Large intestine (tissue), 3 donors: ENCODE measurements at regions not wholly inside any gene's neighbourhood (a gene's known extent, or its start where the extent isn't known, plus 50 kb on each side); places are given as distances from the start of the nearest gene placed in this dataset.

Source experiments
- DNase-seq, 2 donors: peaks; one replicate each; pipeline versions ENCODE4 v3.0.0 to v3.0.0-alpha.2; 2013
- H3K27ac ChIP-seq: one replicate; pipeline ENCODE4 v1.5.1; 2013; ENCODE audit warnings: low read length
- H3K27me3 ChIP-seq: 2 replicates; pipeline ENCODE4 v1.6.1; 2013; ENCODE audit warnings: low read length; ENCODE audit not compliant: control insufficient read depth, insufficient read depth
- H3K36me3 ChIP-seq: 2 replicates; pipeline ENCODE4 v1.6.1; 2013; ENCODE audit warnings: low read length; ENCODE audit not compliant: control insufficient read depth, insufficient read depth
- H3K4me1 ChIP-seq: one replicate; pipeline ENCODE4 v1.6.1; 2013; ENCODE audit warnings: low read length; ENCODE audit not compliant: control insufficient read depth, insufficient read depth
- H3K4me3 ChIP-seq: one replicate; pipeline ENCODE4 v1.5.1; 2013; ENCODE audit warnings: low read length
- H3K9me3 ChIP-seq: one replicate; pipeline ENCODE4 v1.6.1; 2013; ENCODE audit warnings: mild to moderate bottlenecking, low read depth, low read length, moderate library complexity; ENCODE audit not compliant: control insufficient read depth
- WGBS: methylation state at CpG from one replicate; pipeline ENCODE4 v1.1.5; 2013; ENCODE audit warnings: low lambda C conversion rate; ENCODE audit not compliant: insufficient coverage; 5-methylcytosine and 5-hydroxymethylcytosine counted together

- no peaks in the 10 kb centered on the region for H3K9me3 ChIP-seq
- 100% methylated on average over 1 of the region's 4 CpGs for WGBS
- H3K36me3 ChIP-seq, result no peaks in the 10 kb centered on the region
- H3K27me3 ChIP-seq, result no peaks in the 10 kb centered on the region
- no peak overlapping the region for H3K4me3 ChIP-seq
- DNase-seq, result no peak
- no peak overlapping the region for H3K27ac ChIP-seq
- no peaks in the 10 kb centered on the region for H3K4me1 ChIP-seq
These were observed 389.7 kb upstream of the ATP5MC3 start for GRCh38 chr2:175571078-175571653.

DNA sequence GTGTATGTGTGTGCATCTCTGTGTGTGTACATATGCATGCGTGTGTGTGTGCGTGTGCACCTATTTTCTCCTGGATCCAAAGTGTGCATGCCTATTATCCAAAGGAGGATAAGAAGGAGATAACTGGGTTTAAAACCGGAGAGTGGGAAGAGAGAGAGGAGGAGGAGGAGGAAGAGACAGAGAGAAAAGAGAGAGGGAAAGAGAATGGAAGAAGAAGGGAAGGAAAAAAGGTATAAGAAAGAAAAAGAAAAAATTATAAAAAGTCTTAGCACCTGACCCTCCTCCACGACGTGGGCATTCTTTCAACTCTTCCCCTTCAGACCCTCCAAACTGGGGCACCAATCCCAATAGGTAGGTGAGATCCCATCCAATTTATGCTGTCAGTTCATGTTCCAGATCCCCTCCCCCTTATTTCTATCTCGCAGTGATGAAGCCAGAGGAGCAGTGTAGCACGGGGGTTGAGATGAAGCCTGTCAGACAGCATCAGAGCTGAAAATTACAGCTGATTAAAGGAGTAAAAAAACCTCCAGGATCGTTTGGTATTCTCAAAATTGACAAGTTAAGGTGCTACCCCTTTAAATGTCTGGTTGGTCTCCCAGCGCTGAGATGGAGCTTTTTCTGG, 386.7 kb upstream of the ATP5MC3 start:
- no peaks in the 10 kb centered on the region for H3K36me3 ChIP-seq
- no peaks in the 10 kb centered on the region for H3K9me3 ChIP-seq
- H3K27me3 ChIP-seq, result no peaks in the 10 kb centered on the region
- H3K4me1 ChIP-seq, result no peaks in the 10 kb centered on the region
- WGBS, result 93% methylated on average over 5 of the region's 9 CpGs
- H3K27ac ChIP-seq, result no peak overlapping the region
- H3K4me3 ChIP-seq, result no peak overlapping the region
- DNase-seq, result no peak

DNA sequence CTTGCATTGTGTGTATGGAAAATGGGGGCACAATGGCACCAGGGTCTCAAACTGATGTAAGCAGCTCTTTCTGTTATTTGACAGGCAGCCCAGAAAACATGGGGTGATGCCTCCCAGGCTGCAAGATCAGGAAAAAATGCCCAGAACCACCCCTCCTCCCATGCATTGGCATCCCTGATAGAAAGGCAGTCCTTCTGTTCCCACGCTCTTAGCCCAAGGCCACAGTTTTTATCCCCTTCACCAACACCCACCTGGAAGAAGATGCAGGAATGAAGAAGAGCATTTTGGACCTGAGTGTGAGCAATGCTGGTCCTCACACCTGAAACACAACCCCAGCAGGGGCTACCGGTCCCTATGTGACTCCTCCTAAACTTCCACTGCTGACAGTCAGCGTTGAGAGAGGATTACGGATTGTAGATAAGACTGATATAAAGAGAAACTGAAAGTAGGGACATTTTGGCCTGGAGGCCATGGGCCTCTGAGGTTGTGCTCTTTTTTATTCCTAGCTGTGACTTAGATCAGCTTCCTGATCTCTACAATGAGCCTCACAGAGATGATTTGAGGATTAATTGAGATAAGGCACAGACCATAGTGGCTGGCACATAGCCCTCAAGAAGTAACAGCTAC, 386.0 kb upstream of the ATP5MC3 start:
- Histone ChIP-seq H3K9me3 (no peaks in the 10 kb centered on the region), H3K27me3 (no peaks in the 10 kb centered on the region), H3K4me3 (no peak overlapping the region), H3K36me3 (no peaks in the 10 kb centered on the region), H3K4me1 (no peaks in the 10 kb centered on the region), H3K27ac (no peak overlapping the region)
- no CpG with 5 or more reads among the region's 4 CpGs for WGBS
- peak in 1 of 2 donors; percentile 21 for DNase-seq

DNA sequence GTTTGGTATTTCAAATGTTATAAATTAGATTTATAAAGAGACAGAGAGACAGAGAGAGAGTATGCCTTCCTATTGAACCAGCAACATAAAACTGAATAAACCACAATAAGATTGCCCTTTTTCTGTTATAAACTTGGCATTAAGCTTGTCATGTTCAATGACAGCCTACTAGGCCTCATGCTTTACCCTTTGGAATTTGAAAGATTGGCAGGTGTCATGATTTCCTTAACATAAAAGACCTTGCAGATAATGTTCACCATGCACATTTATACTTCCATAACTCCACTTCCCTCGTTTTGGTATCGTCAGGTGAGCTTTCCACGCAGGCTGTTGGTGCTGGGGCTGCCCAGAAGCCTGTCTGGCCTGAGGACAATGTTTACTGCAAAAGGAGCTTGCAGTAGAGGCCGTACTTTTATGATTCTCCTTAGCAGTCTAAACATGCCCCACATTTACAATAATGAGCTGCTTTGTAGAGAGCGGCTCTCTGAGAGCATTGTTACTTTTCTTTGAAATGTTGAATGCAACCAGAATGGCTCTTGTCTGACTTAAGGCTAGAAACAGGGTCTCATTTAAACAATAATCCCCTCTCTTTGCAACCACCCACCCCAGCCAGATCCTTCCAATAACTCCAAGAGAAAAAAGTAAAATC, 379.1 kb upstream of the ATP5MC3 start:
- no peaks in the 10 kb centered on the region for H3K27me3 ChIP-seq
- H3K4me3 ChIP-seq, result no peak overlapping the region
- H3K4me1 ChIP-seq, result no peaks in the 10 kb centered on the region
- DNase-seq, result no peak
- H3K9me3 ChIP-seq, result no peaks in the 10 kb centered on the region
- no peak overlapping the region for H3K27ac ChIP-seq
- WGBS, result no CpG with 5 or more reads among the region's 5 CpGs
- H3K36me3 ChIP-seq, result no peaks in the 10 kb centered on the region

DNA sequence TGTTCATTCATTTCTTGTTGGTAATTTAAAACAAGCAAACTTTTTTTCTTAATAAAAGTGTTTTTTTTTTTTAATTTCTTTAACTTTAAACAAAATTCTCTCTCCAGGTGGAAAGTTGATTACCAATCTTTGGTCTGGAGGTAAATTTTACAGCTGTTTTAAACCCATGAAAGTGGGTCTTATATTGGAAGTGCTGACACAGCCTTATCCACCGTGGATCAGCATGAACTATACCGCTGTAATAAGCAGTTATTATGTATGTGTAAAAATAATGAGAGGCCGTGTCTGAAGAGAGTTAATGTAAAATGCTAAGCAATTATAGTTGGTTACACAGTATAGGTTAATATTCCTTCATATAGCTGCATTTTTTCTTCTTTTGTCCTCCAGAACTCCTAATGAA, 378.1 kb upstream of the ATP5MC3 start:
- H3K27ac ChIP-seq, result no peak overlapping the region
- no CpG with 5 or more reads among the region's 3 CpGs for WGBS
- no peaks in the 10 kb centered on the region for H3K9me3 ChIP-seq
- no peaks in the 10 kb centered on the region for H3K4me1 ChIP-seq
- H3K4me3 ChIP-seq, result no peak overlapping the region
- H3K36me3 ChIP-seq, result no peaks in the 10 kb centered on the region
- H3K27me3 ChIP-seq, result no peaks in the 10 kb centered on the region
- no peak for DNase-seq

DNA sequence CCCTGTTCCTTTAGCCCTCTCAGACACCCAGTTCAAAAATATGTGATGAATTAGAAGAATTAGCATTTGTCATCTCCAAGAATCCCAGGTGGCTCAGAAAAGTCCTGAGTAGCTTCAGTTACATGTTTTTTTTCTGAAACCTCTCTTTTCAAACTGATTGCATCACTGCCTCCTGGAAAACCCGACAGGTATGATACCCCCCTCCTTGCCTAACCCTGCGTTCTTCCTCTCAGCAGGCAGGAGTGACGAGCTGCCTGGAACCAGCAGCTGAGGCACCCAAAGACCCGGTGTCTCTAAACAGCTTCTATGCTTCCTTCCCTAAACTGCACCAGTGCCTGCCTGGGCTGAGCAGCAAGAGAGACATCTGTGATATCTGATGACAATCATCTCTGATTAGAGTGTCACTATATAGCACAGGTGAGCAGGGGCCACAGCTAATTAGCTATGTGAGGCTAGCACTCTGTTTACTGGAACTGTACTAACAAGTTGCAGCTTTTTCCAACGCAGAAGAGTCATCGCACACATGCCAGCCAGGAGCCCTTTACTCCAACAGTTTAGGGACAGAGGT, 376.4 kb upstream of the ATP5MC3 start:
- no peak for DNase-seq
- Histone ChIP-seq H3K9me3 (no peaks in the 10 kb centered on the region), H3K27ac (no peak overlapping the region), H3K27me3 (no peaks in the 10 kb centered on the region), H3K4me1 (no peaks in the 10 kb centered on the region), H3K4me3 (no peak overlapping the region), H3K36me3 (no peaks in the 10 kb centered on the region)
- no CpG with 5 or more reads among the region's 6 CpGs for WGBS

DNA sequence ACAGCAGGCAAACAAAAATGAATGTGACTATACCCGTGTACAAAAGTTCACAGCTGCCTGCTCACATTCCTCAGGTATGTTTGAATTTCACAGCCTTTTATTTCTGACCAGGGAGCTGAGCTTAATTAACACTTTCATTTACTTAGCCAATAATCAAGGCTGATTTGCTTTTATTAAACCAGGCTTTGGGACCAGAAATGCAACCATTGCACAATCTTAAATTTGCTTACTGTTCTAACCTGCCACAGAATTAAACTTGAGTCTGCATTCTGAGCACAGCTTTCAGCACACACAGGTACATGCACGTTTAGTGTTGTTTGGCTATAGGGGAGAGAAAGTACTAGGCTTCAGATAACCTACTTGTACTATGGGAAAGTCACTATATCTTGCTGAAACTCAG, 372.4 kb upstream of the ATP5MC3 start:
- DNase-seq, result no peak
- H3K36me3 ChIP-seq, result no peaks in the 10 kb centered on the region
- no CpG with 5 or more reads among the region's 2 CpGs for WGBS

GRCh38 chr2:175552902-175553301, 371.4 kb upstream of the ATP5MC3 start:
- Histone ChIP-seq H3K4me1 (no peaks in the 10 kb centered on the region), H3K27me3 (no peaks in the 10 kb centered on the region), H3K4me3 (no peak overlapping the region), H3K9me3 (no peaks in the 10 kb centered on the region), H3K27ac (no peak overlapping the region), H3K36me3 (no peaks in the 10 kb centered on the region)
- no peak for DNase-seq
- WGBS, result no CpG with 5 or more reads among the region's 1 CpG

More for the DNA sequence above, 372.4 kb upstream of the ATP5MC3 start:
- Histone ChIP-seq H3K9me3 (no peaks in the 10 kb centered on the region), H3K4me3 (no peak overlapping the region), H3K27ac (no peak overlapping the region), H3K4me1 (no peaks in the 10 kb centered on the region), H3K27me3 (no peaks in the 10 kb centered on the region)

- H3K27ac ChIP-seq, result no peak overlapping the region
- 100% methylated on average over 2 of the region's 3 CpGs for WGBS
These were observed 358.9 kb upstream of the ATP5MC3 start for GRCh38 chr2:175540421-175540820.

DNA sequence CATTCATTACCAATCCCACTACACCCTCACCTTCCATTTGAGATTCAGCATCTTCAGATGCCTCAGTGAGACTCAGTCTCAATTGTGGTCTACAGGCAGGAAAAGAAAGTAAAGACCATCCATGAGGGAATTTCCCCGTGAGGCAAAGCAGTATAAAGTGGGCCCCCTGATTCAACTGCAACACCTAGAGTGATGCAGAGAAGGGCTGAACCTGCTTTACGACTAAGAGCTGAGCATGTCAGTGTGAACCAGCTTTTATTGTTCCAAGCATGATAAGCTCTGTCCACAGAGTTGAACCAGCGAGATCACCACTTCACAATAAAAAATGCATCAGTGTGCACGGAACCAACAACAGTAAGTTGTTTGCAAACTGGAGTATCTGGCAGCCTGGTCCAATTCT, 357.6 kb upstream of the ATP5MC3 start:
- no peak overlapping the region for H3K4me3 ChIP-seq
- no peaks in the 10 kb centered on the region for H3K36me3 ChIP-seq
- H3K27ac ChIP-seq, result no peak overlapping the region
- peak in 1 of 2 donors; percentile 31 for DNase-seq
- WGBS, result no CpG with 5 or more reads among the region's 4 CpGs
- H3K27me3 ChIP-seq, result no peaks in the 10 kb centered on the region
- H3K9me3 ChIP-seq, result no peaks in the 10 kb centered on the region
- H3K4me1 ChIP-seq, result no peaks in the 10 kb centered on the region

More at GRCh38 chr2:175540421-175540820, 358.9 kb upstream of the ATP5MC3 start:
- Histone ChIP-seq H3K4me1 (no peaks in the 10 kb centered on the region), H3K9me3 (no peaks in the 10 kb centered on the region), H3K36me3 (no peaks in the 10 kb centered on the region), H3K4me3 (no peak overlapping the region), H3K27me3 (no peaks in the 10 kb centered on the region)
- DNase-seq, result no peak
